ENCODE measurements at regions not wholly inside any gene's neighbourhood (a gene's known extent, or its start where the extent isn't known, plus 50 kb on each side); places are given as distances from the start of the nearest gene placed in this dataset.
A peak's percentile ranks its signal among the peaks of the same experiment; 100 is the strongest.

DNA sequence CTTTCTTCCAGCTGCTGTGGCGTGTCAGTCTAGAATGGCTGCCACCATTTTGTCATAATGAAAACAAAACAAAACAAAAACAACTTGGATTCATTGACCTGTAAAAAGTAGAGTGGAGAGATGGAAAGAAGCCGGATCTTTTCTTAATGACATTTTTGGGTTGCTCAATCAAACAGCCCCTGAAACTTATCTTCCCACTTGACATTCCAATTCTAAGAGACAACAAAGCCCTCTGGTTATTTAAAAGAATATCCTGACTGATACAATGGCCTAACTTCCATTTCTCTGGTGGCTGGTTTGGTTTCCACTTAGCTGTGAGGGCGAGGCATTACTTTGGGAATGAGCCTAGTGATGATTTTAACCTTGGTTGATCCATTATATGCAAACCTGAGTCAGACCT lies 123.7 kb downstream of the AQP4 start:
- H3K9ac ChIP-seq (ENCODE audit: insufficient read depth in 1 of 2, low read length in 2 of 2) = peak overlapping the region in 1 of 2 donors; percentile 9
- 88 to 91% methylated on average over 3 of the region's 3 CpGs for WGBS, 2 donors
- H3K36me3 ChIP-seq (ENCODE audit: control insufficient read depth in 4 of 4, insufficient read depth in 4 of 4, low read length in 4 of 4) = no peaks in the 10 kb centered on the region
- no peak overlapping the region for H3K4me3 ChIP-seq
- TF ChIP-seq, protein P1, sequence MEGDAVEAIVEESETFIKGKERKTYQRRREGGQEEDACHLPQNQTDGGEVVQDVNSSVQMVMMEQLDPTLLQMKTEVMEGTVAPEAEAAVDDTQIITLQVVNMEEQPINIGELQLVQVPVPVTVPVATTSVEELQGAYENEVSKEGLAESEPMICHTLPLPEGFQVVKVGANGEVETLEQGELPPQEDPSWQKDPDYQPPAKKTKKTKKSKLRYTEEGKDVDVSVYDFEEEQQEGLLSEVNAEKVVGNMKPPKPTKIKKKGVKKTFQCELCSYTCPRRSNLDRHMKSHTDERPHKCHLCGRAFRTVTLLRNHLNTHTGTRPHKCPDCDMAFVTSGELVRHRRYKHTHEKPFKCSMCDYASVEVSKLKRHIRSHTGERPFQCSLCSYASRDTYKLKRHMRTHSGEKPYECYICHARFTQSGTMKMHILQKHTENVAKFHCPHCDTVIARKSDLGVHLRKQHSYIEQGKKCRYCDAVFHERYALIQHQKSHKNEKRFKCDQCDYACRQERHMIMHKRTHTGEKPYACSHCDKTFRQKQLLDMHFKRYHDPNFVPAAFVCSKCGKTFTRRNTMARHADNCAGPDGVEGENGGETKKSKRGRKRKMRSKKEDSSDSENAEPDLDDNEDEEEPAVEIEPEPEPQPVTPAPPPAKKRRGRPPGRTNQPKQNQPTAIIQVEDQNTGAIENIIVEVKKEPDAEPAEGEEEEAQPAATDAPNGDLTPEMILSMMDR (IDR thresholded peaks at IDR 0.05; ENCODE audit: control extremely low read depth, extremely low read depth) = no peak
- H3K4me1 ChIP-seq (ENCODE audit: control insufficient read depth in 5 of 5, insufficient read depth in 5 of 5, low read length in 5 of 5) = peaks cover 0 to 9% (median 2%) of the 10 kb centered on the region in 5 donors
- ATAC-seq (ENCODE audit: insufficient read depth, low FRiP score) (no peak), DNase-seq (no peak)
- no peak overlapping the region for H3K27ac ChIP-seq (ENCODE audit: low read depth in 1 of 2, low read length in 1 of 2)
- peaks cover 0 to 2% (median 0%) of the 10 kb centered on the region in 4 donors for H3K9me3 ChIP-seq (ENCODE audit: control insufficient read depth in 4 of 4, insufficient read depth in 3 of 4, low read length in 3 of 4)
- no peaks in the 10 kb centered on the region for H3K27me3 ChIP-seq (ENCODE audit: control insufficient read depth in 3 of 3, insufficient read depth in 3 of 3, low read length in 2 of 3)

DNA sequence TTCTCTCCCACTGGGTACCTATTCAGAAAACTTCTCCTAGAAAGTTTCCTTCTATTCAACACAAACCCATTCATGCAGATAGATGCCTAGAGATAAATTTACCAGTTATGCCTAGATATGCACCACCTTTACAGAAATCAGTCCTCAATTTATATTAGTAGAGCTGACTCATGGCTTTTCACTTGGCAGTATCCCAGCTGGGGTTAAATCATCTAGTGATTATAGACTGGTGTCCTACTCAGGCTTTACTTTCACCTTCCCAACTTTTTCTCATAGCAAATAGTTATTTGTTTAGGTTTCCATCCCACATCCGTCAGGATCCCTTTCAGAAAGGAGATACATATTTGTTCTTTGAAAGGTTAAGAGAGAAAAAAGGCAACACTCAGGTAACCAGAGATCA lies 124.5 kb downstream of the AQP4 start:
- H3K27me3 ChIP-seq (ENCODE audit: control insufficient read depth in 3 of 3, insufficient read depth in 3 of 3, low read length in 2 of 3) = no peaks in the 10 kb centered on the region
- peaks cover 0 to 2% (median 0%) of the 10 kb centered on the region in 4 donors for H3K9me3 ChIP-seq (ENCODE audit: control insufficient read depth in 4 of 4, insufficient read depth in 3 of 4, low read length in 3 of 4)
- ATAC-seq (ENCODE audit: insufficient read depth, low FRiP score) (no peak), DNase-seq (no peak)
- 81 to 88% methylated on average over 1 of the region's 1 CpG for WGBS, 2 donors
- H3K4me3 ChIP-seq = no peak overlapping the region
- H3K9ac ChIP-seq (ENCODE audit: insufficient read depth in 1 of 2, low read length in 2 of 2) = no peak overlapping the region
- H3K27ac ChIP-seq (ENCODE audit: low read depth in 1 of 2, low read length in 1 of 2) = no peak overlapping the region
- H3K4me1 ChIP-seq (ENCODE audit: control insufficient read depth in 5 of 5, insufficient read depth in 5 of 5, low read length in 5 of 5) = peaks cover 0 to 2% (median 0%) of the 10 kb centered on the region in 5 donors
- no peaks in the 10 kb centered on the region for H3K36me3 ChIP-seq (ENCODE audit: control insufficient read depth in 4 of 4, insufficient read depth in 4 of 4, low read length in 4 of 4)
- TF ChIP-seq, protein P1 (IDR thresholded peaks at IDR 0.05; ENCODE audit: control extremely low read depth, extremely low read depth) = no peak

DNA sequence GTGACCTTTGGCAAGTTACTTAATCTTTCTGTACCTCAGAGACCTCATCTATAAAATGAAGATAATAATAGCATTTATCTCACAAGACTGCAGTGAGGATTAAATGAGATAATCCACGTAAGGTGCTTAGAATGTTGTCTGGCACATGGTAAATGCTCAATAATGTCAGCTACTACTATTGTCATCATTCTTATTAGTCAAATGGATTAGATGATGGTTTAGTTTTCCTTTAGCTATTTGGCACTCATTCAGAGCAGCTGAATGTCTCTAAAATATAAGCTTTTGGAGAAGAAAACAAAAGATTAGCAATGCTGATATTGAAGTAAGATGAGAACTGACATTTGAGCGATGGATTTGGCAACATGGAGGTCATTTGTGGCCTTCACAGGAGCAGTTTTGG lies 125.1 kb downstream of the AQP4 start:
- H3K36me3 ChIP-seq (ENCODE audit: control insufficient read depth in 4 of 4, insufficient read depth in 4 of 4, low read length in 4 of 4) = no peaks in the 10 kb centered on the region
- H3K9me3 ChIP-seq (ENCODE audit: control insufficient read depth in 4 of 4, insufficient read depth in 3 of 4, low read length in 3 of 4) = peaks cover 0 to 2% (median 0%) of the 10 kb centered on the region in 4 donors
- peaks cover 0 to 2% (median 0%) of the 10 kb centered on the region in 5 donors for H3K4me1 ChIP-seq (ENCODE audit: control insufficient read depth in 5 of 5, insufficient read depth in 5 of 5, low read length in 5 of 5)
- ATAC-seq (ENCODE audit: insufficient read depth, low FRiP score) = no peak
- no peaks in the 10 kb centered on the region for H3K27me3 ChIP-seq (ENCODE audit: control insufficient read depth in 3 of 3, insufficient read depth in 3 of 3, low read length in 2 of 3)
- H3K4me3 ChIP-seq = no peak overlapping the region
- DNase-seq = no peak
- TF ChIP-seq, protein P1 (IDR thresholded peaks at IDR 0.05; ENCODE audit: control extremely low read depth, extremely low read depth) = no peak
- no peak overlapping the region for H3K9ac ChIP-seq (ENCODE audit: insufficient read depth in 1 of 2, low read length in 2 of 2)
- no peak overlapping the region for H3K27ac ChIP-seq (ENCODE audit: low read depth in 1 of 2, low read length in 1 of 2)
- 94% methylated on average over 2 of the region's 2 CpGs for WGBS, 2 donors

DNA sequence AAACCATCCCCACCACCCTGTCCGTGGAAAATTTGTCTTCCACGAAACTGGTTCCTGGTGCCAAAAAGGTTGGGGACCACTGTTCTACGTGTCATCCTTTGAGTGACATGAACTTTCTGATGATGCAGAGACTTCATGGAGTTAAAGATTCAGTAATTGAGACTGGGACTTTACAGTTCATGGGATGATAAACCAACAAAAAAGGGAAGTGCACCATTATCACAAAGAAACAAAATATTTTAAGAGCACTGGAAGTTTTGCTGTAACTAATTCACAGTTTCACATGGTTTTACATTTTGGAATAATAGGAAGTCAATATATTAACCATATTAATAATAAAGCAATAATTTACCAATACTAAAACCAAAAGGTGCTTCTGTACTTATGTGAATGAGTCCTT lies 126.8 kb downstream of the AQP4 start:
- Histone ChIP-seq H3K27me3 (ENCODE audit: control insufficient read depth in 3 of 3, insufficient read depth in 3 of 3, low read length in 2 of 3) (no peaks in the 10 kb centered on the region), H3K4me3 (no peak overlapping the region), H3K36me3 (ENCODE audit: control insufficient read depth in 4 of 4, insufficient read depth in 4 of 4, low read length in 4 of 4) (no peaks in the 10 kb centered on the region), H3K27ac (ENCODE audit: low read depth in 1 of 2, low read length in 1 of 2) (no peak overlapping the region), H3K4me1 (ENCODE audit: control insufficient read depth in 5 of 5, insufficient read depth in 5 of 5, low read length in 5 of 5) (no peaks in the 10 kb centered on the region), H3K9me3 (ENCODE audit: control insufficient read depth in 4 of 4, insufficient read depth in 3 of 4, low read length in 3 of 4) (no peaks in the 10 kb centered on the region), H3K9ac (ENCODE audit: insufficient read depth in 1 of 2, low read length in 2 of 2) (no peak overlapping the region)
- DNase-seq (no peak), ATAC-seq (ENCODE audit: insufficient read depth, low FRiP score) (no peak)
- TF ChIP-seq, protein P1 (IDR thresholded peaks at IDR 0.05; ENCODE audit: control extremely low read depth, extremely low read depth) = no peak
- WGBS, 2 donors = 91 to 95% methylated on average over 3 of the region's 3 CpGs
